ENCODE measurements at regions not wholly inside any gene's neighbourhood (a gene's known extent, or its start where the extent isn't known, plus 50 kb on each side); places are given as distances from the start of the nearest gene placed in this dataset.

DNA sequence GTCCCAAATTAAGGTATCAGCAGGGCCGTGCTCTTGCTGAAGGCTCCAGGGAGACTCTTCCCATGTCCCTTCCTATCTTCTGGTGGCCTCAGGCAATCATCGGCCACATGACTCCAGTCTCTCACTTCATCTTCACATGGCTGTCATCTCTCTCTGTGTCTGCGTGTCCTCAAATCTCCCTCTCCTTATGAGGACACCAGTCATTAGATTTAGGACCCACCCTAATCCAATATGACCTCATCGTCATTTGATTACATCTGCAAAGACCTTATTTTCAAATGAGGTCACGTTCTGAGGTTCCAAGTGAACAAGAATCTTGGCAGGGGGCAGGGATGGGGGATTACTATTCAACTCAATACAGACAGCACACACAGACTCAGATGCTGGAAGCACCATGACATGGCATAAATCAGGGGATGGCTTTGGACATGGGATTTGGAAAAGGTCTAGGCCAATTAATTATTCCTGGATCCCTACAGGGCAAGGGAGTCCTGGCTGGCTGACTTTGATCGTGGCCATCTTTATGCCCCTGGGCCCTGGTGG lies 210.0 kb upstream of the SKOR2 start:
- TF ChIP-seq, protein P1, sequence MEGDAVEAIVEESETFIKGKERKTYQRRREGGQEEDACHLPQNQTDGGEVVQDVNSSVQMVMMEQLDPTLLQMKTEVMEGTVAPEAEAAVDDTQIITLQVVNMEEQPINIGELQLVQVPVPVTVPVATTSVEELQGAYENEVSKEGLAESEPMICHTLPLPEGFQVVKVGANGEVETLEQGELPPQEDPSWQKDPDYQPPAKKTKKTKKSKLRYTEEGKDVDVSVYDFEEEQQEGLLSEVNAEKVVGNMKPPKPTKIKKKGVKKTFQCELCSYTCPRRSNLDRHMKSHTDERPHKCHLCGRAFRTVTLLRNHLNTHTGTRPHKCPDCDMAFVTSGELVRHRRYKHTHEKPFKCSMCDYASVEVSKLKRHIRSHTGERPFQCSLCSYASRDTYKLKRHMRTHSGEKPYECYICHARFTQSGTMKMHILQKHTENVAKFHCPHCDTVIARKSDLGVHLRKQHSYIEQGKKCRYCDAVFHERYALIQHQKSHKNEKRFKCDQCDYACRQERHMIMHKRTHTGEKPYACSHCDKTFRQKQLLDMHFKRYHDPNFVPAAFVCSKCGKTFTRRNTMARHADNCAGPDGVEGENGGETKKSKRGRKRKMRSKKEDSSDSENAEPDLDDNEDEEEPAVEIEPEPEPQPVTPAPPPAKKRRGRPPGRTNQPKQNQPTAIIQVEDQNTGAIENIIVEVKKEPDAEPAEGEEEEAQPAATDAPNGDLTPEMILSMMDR (IDR thresholded peaks at IDR 0.05): no peak
- TF ChIP-seq, protein P2, sequence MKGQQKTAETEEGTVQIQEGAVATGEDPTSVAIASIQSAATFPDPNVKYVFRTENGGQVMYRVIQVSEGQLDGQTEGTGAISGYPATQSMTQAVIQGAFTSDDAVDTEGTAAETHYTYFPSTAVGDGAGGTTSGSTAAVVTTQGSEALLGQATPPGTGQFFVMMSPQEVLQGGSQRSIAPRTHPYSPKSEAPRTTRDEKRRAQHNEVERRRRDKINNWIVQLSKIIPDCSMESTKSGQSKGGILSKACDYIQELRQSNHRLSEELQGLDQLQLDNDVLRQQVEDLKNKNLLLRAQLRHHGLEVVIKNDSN (IDR thresholded peaks at IDR 0.05; ENCODE audit: borderline replicate concordance, low read depth): no peak
- TF ChIP-seq YY1 (IDR thresholded peaks at IDR 0.05; ENCODE audit: low read depth) (no peak), EZH2phosphoT487 (IDR thresholded peaks at IDR 0.05; ENCODE audit: borderline replicate concordance, low read depth) (no peak), MXI1 (IDR thresholded peaks at IDR 0.05; ENCODE audit: low read depth, low read length) (no peak), ELF1 (IDR thresholded peaks at IDR 0.05) (no peak), FOSL2 (IDR thresholded peaks at IDR 0.05; ENCODE audit: borderline replicate concordance, low read depth) (no peak)
- TF ChIP-seq, protein P3, sequence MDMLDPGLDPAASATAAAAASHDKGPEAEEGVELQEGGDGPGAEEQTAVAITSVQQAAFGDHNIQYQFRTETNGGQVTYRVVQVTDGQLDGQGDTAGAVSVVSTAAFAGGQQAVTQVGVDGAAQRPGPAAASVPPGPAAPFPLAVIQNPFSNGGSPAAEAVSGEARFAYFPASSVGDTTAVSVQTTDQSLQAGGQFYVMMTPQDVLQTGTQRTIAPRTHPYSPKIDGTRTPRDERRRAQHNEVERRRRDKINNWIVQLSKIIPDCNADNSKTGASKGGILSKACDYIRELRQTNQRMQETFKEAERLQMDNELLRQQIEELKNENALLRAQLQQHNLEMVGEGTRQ (IDR thresholded peaks at IDR 0.05; ENCODE audit: borderline replicate concordance, low read depth, low read length): no peak
- TF ChIP-seq, protein P4, sequence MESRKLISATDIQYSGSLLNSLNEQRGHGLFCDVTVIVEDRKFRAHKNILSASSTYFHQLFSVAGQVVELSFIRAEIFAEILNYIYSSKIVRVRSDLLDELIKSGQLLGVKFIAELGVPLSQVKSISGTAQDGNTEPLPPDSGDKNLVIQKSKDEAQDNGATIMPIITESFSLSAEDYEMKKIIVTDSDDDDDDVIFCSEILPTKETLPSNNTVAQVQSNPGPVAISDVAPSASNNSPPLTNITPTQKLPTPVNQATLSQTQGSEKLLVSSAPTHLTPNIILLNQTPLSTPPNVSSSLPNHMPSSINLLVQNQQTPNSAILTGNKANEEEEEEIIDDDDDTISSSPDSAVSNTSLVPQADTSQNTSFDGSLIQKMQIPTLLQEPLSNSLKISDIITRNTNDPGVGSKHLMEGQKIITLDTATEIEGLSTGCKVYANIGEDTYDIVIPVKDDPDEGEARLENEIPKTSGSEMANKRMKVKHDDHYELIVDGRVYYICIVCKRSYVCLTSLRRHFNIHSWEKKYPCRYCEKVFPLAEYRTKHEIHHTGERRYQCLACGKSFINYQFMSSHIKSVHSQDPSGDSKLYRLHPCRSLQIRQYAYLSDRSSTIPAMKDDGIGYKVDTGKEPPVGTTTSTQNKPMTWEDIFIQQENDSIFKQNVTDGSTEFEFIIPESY (IDR thresholded peaks at IDR 0.05; ENCODE audit: borderline replicate concordance, low read depth): no peak

All from SK-N-SH (cell line).